ENCODE measurements at regions not wholly inside any gene's neighbourhood (a gene's known extent, or its start where the extent isn't known, plus 50 kb on each side); places are given as distances from the start of the nearest gene placed in this dataset.

GRCh38 chr3:19775765-19776164, 158.3 kb downstream of the EFHB start:
- Mint-ChIP-seq H3K4me3 (no peak overlapping the region), H3K36me3 (ENCODE audit: low read depth) (no peaks in the 10 kb centered on the region), H3K27ac (no peak overlapping the region), H3K9me3 (peaks cover 4% of the 10 kb centered on the region), H3K4me1 (no peaks in the 10 kb centered on the region), H3K27me3 (ENCODE audit: low read depth, poor library complexity) (peaks cover 3% of the 10 kb centered on the region)
- DNase-seq = no peak
- TF ChIP-seq CTCF (IDR thresholded peaks at IDR 0.05) = no peak

GRCh38 chr3:19769694-19770093, 164.3 kb downstream of the EFHB start:
- Mint-ChIP-seq H3K27me3 (ENCODE audit: low read depth, poor library complexity) (no peaks in the 10 kb centered on the region), H3K9me3 (no peaks in the 10 kb centered on the region), H3K36me3 (ENCODE audit: low read depth) (no peaks in the 10 kb centered on the region), H3K4me3 (no peak overlapping the region), H3K27ac (no peak overlapping the region), H3K4me1 (no peaks in the 10 kb centered on the region)
- no peak for TF ChIP-seq CTCF (IDR thresholded peaks at IDR 0.05)
- DNase-seq = no peak

- no peaks in the 10 kb centered on the region for H3K9me3 Mint-ChIP-seq
Measured at GRCh38 chr3:19765954-19766353, 168.1 kb downstream of the EFHB start.

GRCh38 chr3:19757773-19758172, 176.2 kb downstream of the EFHB start:
- Mint-ChIP-seq H3K4me3 (no peak overlapping the region), H3K4me1 (peaks cover 9% of the 10 kb centered on the region), H3K36me3 (ENCODE audit: low read depth) (no peaks in the 10 kb centered on the region), H3K27me3 (ENCODE audit: low read depth, poor library complexity) (no peaks in the 10 kb centered on the region), H3K9me3 (peaks cover 11% of the 10 kb centered on the region), H3K27ac (no peak overlapping the region)
- no peak for TF ChIP-seq CTCF (IDR thresholded peaks at IDR 0.05)
- no peak for DNase-seq

More at GRCh38 chr3:19765954-19766353, 168.1 kb downstream of the EFHB start:
- TF ChIP-seq CTCF (IDR thresholded peaks at IDR 0.05) = no peak
- no peak for DNase-seq
- H3K36me3 Mint-ChIP-seq (ENCODE audit: low read depth) = no peaks in the 10 kb centered on the region
- H3K4me3 Mint-ChIP-seq = no peak overlapping the region
- no peak overlapping the region for H3K27ac Mint-ChIP-seq
- no peaks in the 10 kb centered on the region for H3K4me1 Mint-ChIP-seq
- no peaks in the 10 kb centered on the region for H3K27me3 Mint-ChIP-seq (ENCODE audit: low read depth, poor library complexity)

- H3K27me3 Mint-ChIP-seq (ENCODE audit: low read depth, poor library complexity) = no peaks in the 10 kb centered on the region
- H3K36me3 Mint-ChIP-seq (ENCODE audit: low read depth) = no peaks in the 10 kb centered on the region
- no peak for TF ChIP-seq CTCF (IDR thresholded peaks at IDR 0.05)
- no peak for DNase-seq
- H3K27ac Mint-ChIP-seq = no peak overlapping the region
- H3K9me3 Mint-ChIP-seq = peaks cover 18% of the 10 kb centered on the region
- H3K4me3 Mint-ChIP-seq = no peak overlapping the region
- H3K4me1 Mint-ChIP-seq = peaks cover 5% of the 10 kb centered on the region
Measured at GRCh38 chr3:19749448-19750017, 184.5 kb downstream of the EFHB start.

- no peak for TF ChIP-seq CTCF (IDR thresholded peaks at IDR 0.05)
- peaks cover 16% of the 10 kb centered on the region for H3K9me3 Mint-ChIP-seq
- H3K27ac Mint-ChIP-seq = no peak overlapping the region
- no peaks in the 10 kb centered on the region for H3K27me3 Mint-ChIP-seq (ENCODE audit: low read depth, poor library complexity)
- no peaks in the 10 kb centered on the region for H3K36me3 Mint-ChIP-seq (ENCODE audit: low read depth)
- H3K4me1 Mint-ChIP-seq = peaks cover 5% of the 10 kb centered on the region
- DNase-seq = no peak
- H3K4me3 Mint-ChIP-seq = no peak overlapping the region
Measured at GRCh38 chr3:19748782-19749447, 185.1 kb downstream of the EFHB start.
